ENCODE measurements at regions not wholly inside any gene's neighbourhood (a gene's known extent, or its start where the extent isn't known, plus 50 kb on each side); places are given as distances from the start of the nearest gene placed in this dataset.

- TF ChIP-seq CTCF (IDR thresholded peaks at IDR 0.05) (no peak), POLR2A (IDR thresholded peaks at IDR 0.05) (no peak), EP300 (IDR thresholded peaks at IDR 0.05) (no peak), POLR2AphosphoS5 (IDR thresholded peaks at IDR 0.05) (no peak)
These were observed 570.9 kb downstream of the TLE1 start for GRCh38 chr9:81118416-81118815.

All from upper lobe of left lung (tissue), 4 donors.